SH-SY5Y (cell line): ENCODE measurements at regions not wholly inside any gene's neighbourhood (a gene's known extent, or its start where the extent isn't known, plus 50 kb on each side); places are given as distances from the start of the nearest gene placed in this dataset.

ENCODE experiments used
- GATA2 ChIP-seq: IDR thresholded peaks from 2 replicates; pipeline ENCODE4 v1.6.1; 2011; ENCODE audit warnings: mild to moderate bottlenecking, low read depth, low read length
- GATA3 ChIP-seq: IDR thresholded peaks from 2 replicates; pipeline ENCODE4 v1.6.1; 2011; ENCODE audit warnings: low read depth, mild to moderate bottlenecking, low read length, moderate library complexity

DNA sequence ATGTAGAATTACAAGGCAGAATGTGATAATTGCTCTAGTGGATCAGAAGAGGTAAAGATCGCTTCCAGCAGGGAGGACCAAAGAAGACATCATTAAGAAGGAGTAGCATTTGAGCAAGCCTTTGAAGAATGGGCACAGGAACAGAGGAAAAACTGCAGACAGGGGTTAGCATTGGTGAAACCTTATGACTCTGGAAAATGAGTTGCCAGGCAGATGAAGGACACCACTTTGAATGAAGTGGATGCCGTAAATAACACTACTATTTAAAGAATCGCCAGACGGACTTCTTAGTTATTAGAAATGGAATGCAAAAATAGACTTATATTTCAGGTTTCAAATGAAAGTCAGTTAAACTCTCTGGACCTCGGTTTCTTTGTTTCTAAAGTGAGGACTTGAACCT, 727.7 kb downstream of the USP25 start:
- no peak for TF ChIP-seq GATA2
- TF ChIP-seq GATA3 = no peak
